ENCODE measurements at regions not wholly inside any gene's neighbourhood (a gene's known extent, or its start where the extent isn't known, plus 50 kb on each side); places are given as distances from the start of the nearest gene placed in this dataset.

GRCh38 chr18:41783065-41783818 lies 171.8 kb upstream of the PIK3C3 start:
- TF ChIP-seq CTCF (IDR thresholded peaks at IDR 0.05; ENCODE audit: insufficient read depth, low read length, poor library complexity, severe bottlenecking): no peak
- no peak overlapping the region for H3K4me3 ChIP-seq (replicated peaks; ENCODE audit: low read depth, low read length)
- DNase-seq (ENCODE audit: extremely low read depth, insufficient read length): no peak
- H3K36me3 ChIP-seq (ENCODE audit: control insufficient read depth, insufficient read depth, low read length): no peaks in the 10 kb centered on the region
- H3K27me3 ChIP-seq (replicated peaks; ENCODE audit: control insufficient read depth, insufficient read depth, low read length): no peaks in the 10 kb centered on the region

GRCh38 chr18:41771973-41772372 lies 183.1 kb upstream of the PIK3C3 start:
- TF ChIP-seq CTCF (IDR thresholded peaks at IDR 0.05; ENCODE audit: insufficient read depth, low read length, poor library complexity, severe bottlenecking): no peak
- H3K36me3 ChIP-seq (ENCODE audit: control insufficient read depth, insufficient read depth, low read length): no peaks in the 10 kb centered on the region
- no peaks in the 10 kb centered on the region for H3K27me3 ChIP-seq (replicated peaks; ENCODE audit: control insufficient read depth, insufficient read depth, low read length)
- no peak overlapping the region for H3K4me3 ChIP-seq (replicated peaks; ENCODE audit: low read depth, low read length)
- DNase-seq (ENCODE audit: extremely low read depth, insufficient read length): no peak

GRCh38 chr18:41769265-41769664 lies 185.8 kb upstream of the PIK3C3 start:
- Histone ChIP-seq H3K4me3 (replicated peaks; ENCODE audit: low read depth, low read length) (no peak overlapping the region), H3K27me3 (replicated peaks; ENCODE audit: control insufficient read depth, insufficient read depth, low read length) (no peaks in the 10 kb centered on the region), H3K36me3 (ENCODE audit: control insufficient read depth, insufficient read depth, low read length) (no peaks in the 10 kb centered on the region)
- no peak for DNase-seq (ENCODE audit: extremely low read depth, insufficient read length)
- no peak for TF ChIP-seq CTCF (IDR thresholded peaks at IDR 0.05; ENCODE audit: insufficient read depth, low read length, poor library complexity, severe bottlenecking)

GRCh38 chr18:41768467-41768866 lies 186.6 kb upstream of the PIK3C3 start:
- Histone ChIP-seq H3K36me3 (ENCODE audit: control insufficient read depth, insufficient read depth, low read length) (no peaks in the 10 kb centered on the region), H3K4me3 (replicated peaks; ENCODE audit: low read depth, low read length) (no peak overlapping the region), H3K27me3 (replicated peaks; ENCODE audit: control insufficient read depth, insufficient read depth, low read length) (no peaks in the 10 kb centered on the region)
- TF ChIP-seq CTCF (IDR thresholded peaks at IDR 0.05; ENCODE audit: insufficient read depth, low read length, poor library complexity, severe bottlenecking): no peak
- no peak for DNase-seq (ENCODE audit: extremely low read depth, insufficient read length)

- DNase-seq (ENCODE audit: extremely low read depth, insufficient read length): no peak
- no peak overlapping the region for H3K4me3 ChIP-seq (replicated peaks; ENCODE audit: low read depth, low read length)
- peak; percentile 9 for TF ChIP-seq CTCF (IDR thresholded peaks at IDR 0.05; ENCODE audit: insufficient read depth, low read length, poor library complexity, severe bottlenecking)
- no peaks in the 10 kb centered on the region for H3K27me3 ChIP-seq (replicated peaks; ENCODE audit: control insufficient read depth, insufficient read depth, low read length)
- H3K36me3 ChIP-seq (ENCODE audit: control insufficient read depth, insufficient read depth, low read length): no peaks in the 10 kb centered on the region
Observed at GRCh38 chr18:41767960-41768359, 187.1 kb upstream of the PIK3C3 start.

GRCh38 chr18:41765460-41765859 lies 189.6 kb upstream of the PIK3C3 start:
- Histone ChIP-seq H3K27me3 (replicated peaks; ENCODE audit: control insufficient read depth, insufficient read depth, low read length) (no peaks in the 10 kb centered on the region; the same call in 1 of the 2 replicates), H3K36me3 (ENCODE audit: control insufficient read depth, insufficient read depth, low read length) (no peaks in the 10 kb centered on the region), H3K4me3 (replicated peaks; ENCODE audit: low read depth, low read length) (no peak overlapping the region)
- DNase-seq (ENCODE audit: extremely low read depth, insufficient read length): no peak
- no peak for TF ChIP-seq CTCF (IDR thresholded peaks at IDR 0.05; ENCODE audit: insufficient read depth, low read length, poor library complexity, severe bottlenecking)

Data from GM06990 (cell line).